HG02642 (cell line): ENCODE measurements at regions not wholly inside any gene's neighbourhood (a gene's known extent, or its start where the extent isn't known, plus 50 kb on each side); places are given as distances from the start of the nearest gene placed in this dataset.
"Not testable (repeated sequence)": the region's sequence is repeated elsewhere in the genome, so short reads cannot be mapped to it uniquely, and the experiment has no call there.

Source experiments
- ATAC-seq: cut with Tn5 transposase; IDR thresholded peaks from one replicate; pipeline ENCODE4 v1.9.1; 2021; ENCODE audit warnings: mild to moderate bottlenecking; ENCODE audit not compliant: unreplicated experiment, poor library complexity

- ATAC-seq = no peak
Measured at GRCh38 chr9:110073356-110073905, 134.5 kb downstream of the C9orf152 start.

- no peak for ATAC-seq
Measured at GRCh38 chr9:110076894-110077725, 130.8 kb downstream of the C9orf152 start.

- ATAC-seq = no peak
Measured at GRCh38 chr9:110077925-110078324, 130.0 kb downstream of the C9orf152 start.

- ATAC-seq = no peak
Measured at GRCh38 chr9:110078604-110079003, 129.4 kb downstream of the C9orf152 start.

- ATAC-seq = no peak
Measured at GRCh38 chr9:110081395-110081794, 126.6 kb downstream of the C9orf152 start.

GRCh38 chr9:110083866-110084265, 124.1 kb downstream of the C9orf152 start:
- no peak for ATAC-seq

GRCh38 chr9:110086537-110086936, 121.4 kb downstream of the C9orf152 start:
- ATAC-seq = no peak

GRCh38 chr9:110087605-110088004, 120.4 kb downstream of the C9orf152 start:
- ATAC-seq = no peak

GRCh38 chr9:110088099-110088498, 119.9 kb downstream of the C9orf152 start:
- no peak for ATAC-seq

- ATAC-seq = no peak
Measured at GRCh38 chr9:110089681-110090370, 118.1 kb downstream of the C9orf152 start.

- ATAC-seq = no peak
Measured at GRCh38 chr9:110092792-110093191, 115.2 kb downstream of the C9orf152 start.

- ATAC-seq = no peak
Measured at GRCh38 chr9:110093417-110093816, 114.5 kb downstream of the C9orf152 start.

GRCh38 chr9:110093871-110094270, 114.1 kb downstream of the C9orf152 start:
- no peak for ATAC-seq

GRCh38 chr9:110095161-110095595, 112.8 kb downstream of the C9orf152 start:
- ATAC-seq = no peak

- ATAC-seq = no peak
Measured at GRCh38 chr9:110095776-110096175, 112.2 kb downstream of the C9orf152 start.

- ATAC-seq = not testable (repeated sequence)
Measured at GRCh38 chr9:110096674-110097073, 111.3 kb downstream of the C9orf152 start.

GRCh38 chr9:110099236-110100095, 108.5 kb downstream of the C9orf152 start:
- no peak for ATAC-seq

- peak; percentile 91 for ATAC-seq
Measured at GRCh38 chr9:110101531-110102161, 106.3 kb downstream of the C9orf152 start.

GRCh38 chr9:110103257-110103656, 104.7 kb downstream of the C9orf152 start:
- ATAC-seq = no peak

- ATAC-seq = no peak
Measured at GRCh38 chr9:110104261-110104809, 103.6 kb downstream of the C9orf152 start.
